Upper lobe of right lung (tissue), 1 donor: ENCODE measurements at regions not wholly inside any gene's neighbourhood (a gene's known extent, or its start where the extent isn't known, plus 50 kb on each side); places are given as distances from the start of the nearest gene placed in this dataset.
A peak's percentile ranks its signal among the peaks of the same experiment; 100 is the strongest.

ENCODE experiments used
- ATAC-seq: fragments of 200-7000 bp; cut with Tn5 transposase; one replicate; pipeline ENCODE4 v1.9.1; 2020; ENCODE audit warnings: mild to moderate bottlenecking, moderate library complexity
- DNase-seq: peaks from one replicate; pipeline ENCODE4 v3.0.0-alpha.2; 2020
- H3K27ac ChIP-seq: fragments of 200-600 bp; one replicate; pipeline ENCODE4 v1.8.0; 2022
- H3K27me3 ChIP-seq: fragments of 200-600 bp; one replicate; pipeline ENCODE4 v1.8.0; 2022; ENCODE audit warnings: mild to moderate bottlenecking
- H3K36me3 ChIP-seq: fragments of 200-600 bp; one replicate; pipeline ENCODE4 v1.8.0; 2022
- H3K4me1 ChIP-seq: fragments of 200-600 bp; one replicate; pipeline ENCODE4 v1.8.0; 2022
- H3K4me3 ChIP-seq: fragments of 200-600 bp; one replicate; pipeline ENCODE4 v1.8.0; 2022; ENCODE audit warnings: mild to moderate bottlenecking
- H3K9me3 ChIP-seq: fragments of 200-600 bp; one replicate; pipeline ENCODE4 v1.8.0; 2022
- intact Hi-C: fragments of 100-400 bp; cut with DNase I; formaldehyde crosslinking; loops from one replicate; pipeline ENCODE4 v1.11.0; 2022
- TF ChIP-seq, protein P1 (sequence below): fragments of 200-600 bp; IDR thresholded peaks from one replicate; pipeline ENCODE4 v1.8.0; 2022; ENCODE audit warnings: antibody characterized with exemption
- donor health status: DM: no; HTN: yes; CAD: no; lungs with severe emphysema.

DNA sequence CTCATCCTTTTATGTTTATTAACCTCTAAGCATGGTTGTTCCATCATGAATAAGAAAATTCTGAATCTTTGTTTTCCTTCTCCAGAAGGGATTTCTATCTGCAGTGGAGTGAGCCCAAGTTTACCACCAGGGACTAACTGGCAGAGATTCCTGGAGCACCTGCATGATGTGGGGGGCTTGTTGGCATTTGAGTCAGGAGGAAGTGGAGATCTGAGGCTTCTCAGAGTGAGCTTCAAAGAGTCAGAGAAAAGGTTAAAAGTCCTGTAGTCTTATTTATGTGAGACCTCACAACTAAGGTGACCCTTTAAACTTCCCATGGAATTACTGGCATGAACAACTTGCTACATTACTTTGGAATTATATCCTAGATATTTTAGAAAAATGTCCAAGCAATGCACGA lies 138.1 kb upstream of the SLC24A3 start:
- no peak for ATAC-seq
- H3K27me3 ChIP-seq, result no peaks in the 10 kb centered on the region
- intact Hi-C loops, result no loop called here
- no peak overlapping the region for H3K27ac ChIP-seq
- H3K36me3 ChIP-seq, result no peaks in the 10 kb centered on the region
- no peak for DNase-seq
- H3K4me3 ChIP-seq, result no peak overlapping the region
- H3K4me1 ChIP-seq, result no peaks in the 10 kb centered on the region
- TF ChIP-seq, protein P1, sequence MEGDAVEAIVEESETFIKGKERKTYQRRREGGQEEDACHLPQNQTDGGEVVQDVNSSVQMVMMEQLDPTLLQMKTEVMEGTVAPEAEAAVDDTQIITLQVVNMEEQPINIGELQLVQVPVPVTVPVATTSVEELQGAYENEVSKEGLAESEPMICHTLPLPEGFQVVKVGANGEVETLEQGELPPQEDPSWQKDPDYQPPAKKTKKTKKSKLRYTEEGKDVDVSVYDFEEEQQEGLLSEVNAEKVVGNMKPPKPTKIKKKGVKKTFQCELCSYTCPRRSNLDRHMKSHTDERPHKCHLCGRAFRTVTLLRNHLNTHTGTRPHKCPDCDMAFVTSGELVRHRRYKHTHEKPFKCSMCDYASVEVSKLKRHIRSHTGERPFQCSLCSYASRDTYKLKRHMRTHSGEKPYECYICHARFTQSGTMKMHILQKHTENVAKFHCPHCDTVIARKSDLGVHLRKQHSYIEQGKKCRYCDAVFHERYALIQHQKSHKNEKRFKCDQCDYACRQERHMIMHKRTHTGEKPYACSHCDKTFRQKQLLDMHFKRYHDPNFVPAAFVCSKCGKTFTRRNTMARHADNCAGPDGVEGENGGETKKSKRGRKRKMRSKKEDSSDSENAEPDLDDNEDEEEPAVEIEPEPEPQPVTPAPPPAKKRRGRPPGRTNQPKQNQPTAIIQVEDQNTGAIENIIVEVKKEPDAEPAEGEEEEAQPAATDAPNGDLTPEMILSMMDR, result no peak
- H3K9me3 ChIP-seq, result no peaks in the 10 kb centered on the region

DNA sequence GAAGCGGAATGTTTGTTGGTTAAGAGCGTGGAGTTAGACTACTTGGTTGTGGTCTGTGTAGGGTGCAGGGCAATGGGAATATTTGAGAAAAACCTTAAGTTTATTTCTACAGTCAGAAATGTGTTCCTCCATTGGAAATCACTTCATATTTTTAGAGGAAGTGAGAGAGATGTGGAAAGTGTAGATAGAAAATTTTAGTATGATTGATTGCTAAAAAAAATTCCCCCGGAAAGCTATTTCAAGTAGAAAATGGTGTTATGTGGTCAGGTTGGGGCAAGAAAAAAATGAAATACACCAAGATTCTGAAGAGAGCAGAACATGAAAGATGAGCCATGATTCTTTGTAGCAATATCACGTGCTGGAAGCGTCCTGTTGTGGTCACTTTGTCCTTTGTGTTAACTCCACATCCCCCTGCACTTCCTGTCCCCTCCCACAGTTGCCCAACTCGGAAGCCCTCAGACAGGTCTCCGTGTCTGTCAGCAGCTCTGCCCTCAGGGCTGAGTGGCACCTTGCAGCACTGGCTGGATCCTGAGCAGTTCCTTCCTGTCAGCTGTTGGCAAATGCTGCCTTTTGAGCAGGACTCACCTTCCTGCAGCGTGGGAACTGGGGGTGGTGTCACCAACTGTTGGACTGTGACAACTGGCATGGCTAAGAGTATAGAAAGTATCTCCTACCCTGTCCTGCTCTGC lies 137.5 kb upstream of the SLC24A3 start:
- no peaks in the 10 kb centered on the region for H3K27me3 ChIP-seq
- TF ChIP-seq, protein P1, result no peak
- intact Hi-C loops, result no loop called here
- no peaks in the 10 kb centered on the region for H3K4me1 ChIP-seq
- H3K4me3 ChIP-seq, result no peak overlapping the region
- no peak overlapping the region for H3K27ac ChIP-seq
- H3K36me3 ChIP-seq, result no peaks in the 10 kb centered on the region
- no peaks in the 10 kb centered on the region for H3K9me3 ChIP-seq
- ATAC-seq (peak; percentile 71), DNase-seq (no peak)

- H3K9me3 ChIP-seq, result no peaks in the 10 kb centered on the region
- no peaks in the 10 kb centered on the region for H3K36me3 ChIP-seq
- TF ChIP-seq, protein P1, result no peak
- no peak overlapping the region for H3K27ac ChIP-seq
- no peaks in the 10 kb centered on the region for H3K4me1 ChIP-seq
- DNase-seq (no peak), ATAC-seq (no peak)
- intact Hi-C loops, result no loop called here
- no peak overlapping the region for H3K4me3 ChIP-seq
- H3K27me3 ChIP-seq, result no peaks in the 10 kb centered on the region
Observed at GRCh38 chr20:19077370-19078220, 134.8 kb upstream of the SLC24A3 start.

DNA sequence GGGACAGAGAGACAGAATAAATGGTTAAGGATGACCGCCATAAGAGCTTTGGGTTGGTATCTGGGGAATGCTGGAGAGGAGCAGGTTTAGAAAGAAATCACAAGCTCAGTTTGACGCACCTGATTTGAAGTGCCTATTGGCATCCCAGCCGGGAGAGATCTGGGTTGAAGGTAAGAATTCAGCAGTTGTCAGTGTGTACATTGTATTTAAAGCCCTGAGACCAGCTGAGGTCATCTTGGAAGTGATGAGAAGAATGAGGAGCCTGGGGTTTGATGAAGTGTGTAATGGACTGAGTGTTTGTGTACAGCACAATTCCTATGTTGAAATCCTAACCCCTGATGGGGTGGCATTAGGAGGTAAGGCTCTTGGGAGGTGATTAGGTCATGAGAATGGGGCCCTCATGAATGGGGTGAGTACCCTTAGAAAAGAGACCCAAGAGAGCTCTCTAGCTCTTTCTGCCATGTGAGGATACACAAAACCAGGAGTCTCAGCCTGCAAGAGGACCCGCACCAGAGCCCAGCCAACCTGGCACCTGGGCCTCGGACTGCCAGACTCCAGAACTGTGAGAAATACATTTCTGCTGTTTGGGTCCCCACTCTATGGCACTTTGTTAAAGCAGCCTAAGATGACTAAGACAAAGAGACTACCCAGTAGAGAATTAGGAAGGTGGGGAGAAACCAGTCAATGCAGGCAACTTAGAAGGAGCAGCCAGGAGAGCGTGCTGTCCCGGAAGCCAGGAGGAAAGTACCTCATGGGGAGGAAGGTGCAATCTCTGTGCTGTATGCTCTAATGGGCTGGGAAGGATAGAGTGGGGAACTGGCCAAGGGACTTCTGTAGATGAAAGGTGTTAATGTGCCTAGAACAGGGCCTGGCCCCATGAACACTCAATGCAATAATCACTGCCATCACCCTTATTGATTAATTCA lies 133.7 kb upstream of the SLC24A3 start:
- Histone ChIP-seq H3K4me3 (no peak overlapping the region), H3K9me3 (no peaks in the 10 kb centered on the region), H3K27me3 (no peaks in the 10 kb centered on the region), H3K4me1 (no peaks in the 10 kb centered on the region), H3K36me3 (no peaks in the 10 kb centered on the region), H3K27ac (no peak overlapping the region)
- DNase-seq, result no peak
- ATAC-seq, result no peak
- TF ChIP-seq, protein P1, result no peak
- intact Hi-C loops, result no loop called here

GRCh38 chr20:19079536-19080299 lies 132.7 kb upstream of the SLC24A3 start:
- no peaks in the 10 kb centered on the region for H3K36me3 ChIP-seq
- no peak for DNase-seq
- no peak overlapping the region for H3K4me3 ChIP-seq
- no peak overlapping the region for H3K27ac ChIP-seq
- H3K27me3 ChIP-seq, result no peaks in the 10 kb centered on the region
- H3K9me3 ChIP-seq, result no peaks in the 10 kb centered on the region
- intact Hi-C loops, result no loop called here
- H3K4me1 ChIP-seq, result no peaks in the 10 kb centered on the region
- TF ChIP-seq, protein P1, result no peak
- no peak for ATAC-seq
